Sigmoid colon (tissue), 4 donors: ENCODE measurements at regions not wholly inside any gene's neighbourhood (a gene's known extent, or its start where the extent isn't known, plus 50 kb on each side); places are given as distances from the start of the nearest gene placed in this dataset.

Experiments used
- EP300 ChIP-seq, 4 donors: sonication (generic); formaldehyde crosslinking; IDR thresholded peaks; one replicate each; pipeline ENCODE4 v1.6.1; 2017; ENCODE audit warnings: antibody characterized with exemption in 4 of 4
- POLR2A ChIP-seq, 2 donors: fragments of 450-650 bp; IDR thresholded peaks; one replicate each; pipeline ENCODE4 v1.6.1; 2016; ENCODE audit warnings: antibody characterized with exemption in 2 of 2, mild to moderate bottlenecking in 2 of 2, moderate library complexity in 2 of 2
- POLR2AphosphoS5 ChIP-seq, 4 donors: sonication (generic); formaldehyde crosslinking; IDR thresholded peaks; one replicate each; pipeline ENCODE4 v1.6.1; 2017; ENCODE audit warnings: antibody characterized with exemption in 4 of 4
- TF ChIP-seq, protein P1 (sequence below), 4 experiments: fragments of 450-650 bp in 3 of 4; fragments of 200-600 bp in 1 of 4; IDR thresholded peaks; one replicate each; pipeline ENCODE4 v1.5.1; 2016 to 2019; ENCODE audit warnings: antibody characterized with exemption in 4 of 4, mild to moderate bottlenecking in 3 of 4, moderate library complexity in 2 of 4

DNA sequence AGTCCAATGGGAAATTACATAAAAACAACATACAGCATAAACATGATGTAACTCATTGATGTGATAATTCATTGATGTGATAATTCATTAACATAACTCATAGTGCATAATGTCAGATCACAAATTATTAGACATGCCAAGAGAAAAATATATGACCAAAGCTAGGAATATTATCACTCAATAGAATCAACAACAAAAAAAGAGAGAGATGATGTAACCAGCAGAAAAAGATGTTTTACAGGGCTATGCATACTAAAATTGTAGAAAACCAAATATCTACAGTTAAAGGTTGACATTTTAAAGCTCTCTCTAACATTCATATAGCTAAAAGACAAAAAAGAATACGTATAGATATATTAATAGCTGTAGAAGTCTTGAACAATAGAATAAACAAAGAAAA, 1067.2 kb upstream of the ADGRB3 start:
- TF ChIP-seq, protein P1, sequence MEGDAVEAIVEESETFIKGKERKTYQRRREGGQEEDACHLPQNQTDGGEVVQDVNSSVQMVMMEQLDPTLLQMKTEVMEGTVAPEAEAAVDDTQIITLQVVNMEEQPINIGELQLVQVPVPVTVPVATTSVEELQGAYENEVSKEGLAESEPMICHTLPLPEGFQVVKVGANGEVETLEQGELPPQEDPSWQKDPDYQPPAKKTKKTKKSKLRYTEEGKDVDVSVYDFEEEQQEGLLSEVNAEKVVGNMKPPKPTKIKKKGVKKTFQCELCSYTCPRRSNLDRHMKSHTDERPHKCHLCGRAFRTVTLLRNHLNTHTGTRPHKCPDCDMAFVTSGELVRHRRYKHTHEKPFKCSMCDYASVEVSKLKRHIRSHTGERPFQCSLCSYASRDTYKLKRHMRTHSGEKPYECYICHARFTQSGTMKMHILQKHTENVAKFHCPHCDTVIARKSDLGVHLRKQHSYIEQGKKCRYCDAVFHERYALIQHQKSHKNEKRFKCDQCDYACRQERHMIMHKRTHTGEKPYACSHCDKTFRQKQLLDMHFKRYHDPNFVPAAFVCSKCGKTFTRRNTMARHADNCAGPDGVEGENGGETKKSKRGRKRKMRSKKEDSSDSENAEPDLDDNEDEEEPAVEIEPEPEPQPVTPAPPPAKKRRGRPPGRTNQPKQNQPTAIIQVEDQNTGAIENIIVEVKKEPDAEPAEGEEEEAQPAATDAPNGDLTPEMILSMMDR (IDR thresholded peaks at IDR 0.05) = no peak
- TF ChIP-seq POLR2A (IDR thresholded peaks at IDR 0.05) (no peak), EP300 (IDR thresholded peaks at IDR 0.05) (no peak), POLR2AphosphoS5 (IDR thresholded peaks at IDR 0.05) (no peak)
